Tongue (tissue), 1 donor: ENCODE measurements at regions not wholly inside any gene's neighbourhood (a gene's known extent, or its start where the extent isn't known, plus 50 kb on each side); places are given as distances from the start of the nearest gene placed in this dataset.

Experiments used
- DNase-seq: peaks from one replicate; pipeline ENCODE4 v3.0.0-alpha.2; 2015

DNA sequence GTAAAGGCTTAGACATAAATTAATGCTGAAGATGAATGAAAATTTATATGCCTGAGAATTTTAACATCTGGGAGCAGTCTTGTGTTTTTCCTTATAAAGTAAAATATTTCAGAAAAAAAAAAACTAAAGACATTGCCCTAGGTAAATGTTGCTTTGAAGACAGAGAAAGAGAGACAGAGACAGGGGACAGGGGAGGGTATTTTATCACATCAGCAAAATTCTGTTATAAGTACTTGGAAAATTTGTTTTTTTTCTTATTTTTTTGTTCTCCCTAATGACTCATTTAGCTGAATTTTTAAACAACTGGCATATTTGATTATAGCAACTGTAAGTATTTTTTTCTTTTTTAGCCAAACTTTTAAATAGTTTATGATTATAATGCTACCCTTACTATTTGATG lies 1540.6 kb upstream of the GBE1 start:
- DNase-seq: no peak

GRCh38 chr3:83317605-83318004 lies 1556.2 kb upstream of the GBE1 start:
- no peak for DNase-seq

DNA sequence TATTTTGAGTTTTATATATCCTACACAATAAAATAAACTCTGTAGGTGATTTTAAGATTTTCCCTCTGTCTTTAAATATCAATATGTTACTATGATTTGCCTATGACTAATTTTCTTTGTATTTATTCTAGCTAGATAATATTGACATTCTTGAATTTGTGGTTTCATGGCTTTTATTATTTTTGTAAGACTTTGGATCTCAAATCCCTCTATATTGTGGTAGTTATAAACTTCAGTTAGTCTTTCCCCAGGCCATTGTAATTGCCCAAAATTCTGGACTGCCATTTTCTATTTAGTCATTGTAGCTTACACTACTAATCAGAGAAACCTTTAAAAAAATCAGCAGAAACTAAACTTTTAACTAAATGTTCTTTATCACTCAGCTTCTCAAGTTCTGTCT lies 1559.3 kb upstream of the GBE1 start:
- no peak for DNase-seq

GRCh38 chr3:83321457-83321856 lies 1560.0 kb upstream of the GBE1 start:
- no peak for DNase-seq

DNA sequence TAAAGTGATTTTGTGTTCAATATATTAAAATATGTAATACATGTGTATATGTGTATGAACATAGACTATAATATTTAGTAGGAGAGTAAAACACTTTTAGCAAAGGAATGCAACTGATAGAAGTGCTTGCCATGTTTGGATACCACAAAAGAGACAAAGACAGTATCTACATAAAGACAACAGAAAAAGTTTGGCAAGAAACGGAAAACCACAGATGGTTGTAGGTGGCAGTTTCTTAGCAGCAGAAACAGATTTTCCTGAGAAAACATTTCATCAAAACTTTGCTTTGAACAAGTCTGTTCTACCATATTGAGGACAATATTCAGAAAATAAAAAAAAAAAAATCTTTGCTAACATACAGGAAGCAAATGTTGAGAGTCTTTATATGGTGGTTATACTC lies 1560.4 kb upstream of the GBE1 start:
- no peak for DNase-seq

GRCh38 chr3:83354205-83354604 lies 1592.8 kb upstream of the GBE1 start:
- DNase-seq: no peak

DNA sequence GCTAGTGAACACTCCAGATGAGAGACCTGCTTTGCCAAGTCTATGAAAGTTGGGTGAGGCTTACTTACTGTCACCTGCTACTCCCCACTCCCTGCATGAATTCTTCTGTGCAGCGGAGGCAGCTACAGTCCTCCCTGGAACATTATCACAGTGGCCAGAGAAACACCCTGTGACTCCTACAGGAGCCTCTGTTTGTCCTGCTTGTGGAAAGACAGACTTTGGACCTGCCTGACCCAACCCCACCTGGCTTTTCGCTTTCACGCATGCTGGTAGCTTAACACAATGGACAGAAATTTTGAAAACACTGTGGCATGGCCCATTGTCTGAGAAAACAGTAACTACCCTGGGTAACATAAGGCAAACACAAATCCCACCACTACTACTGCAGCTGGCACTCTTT lies 1565.5 kb upstream of the CADM2 start:
- DNase-seq: no peak

- no peak for DNase-seq
Measured at GRCh38 chr3:83403927-83404326, 1554.9 kb upstream of the CADM2 start.

DNA sequence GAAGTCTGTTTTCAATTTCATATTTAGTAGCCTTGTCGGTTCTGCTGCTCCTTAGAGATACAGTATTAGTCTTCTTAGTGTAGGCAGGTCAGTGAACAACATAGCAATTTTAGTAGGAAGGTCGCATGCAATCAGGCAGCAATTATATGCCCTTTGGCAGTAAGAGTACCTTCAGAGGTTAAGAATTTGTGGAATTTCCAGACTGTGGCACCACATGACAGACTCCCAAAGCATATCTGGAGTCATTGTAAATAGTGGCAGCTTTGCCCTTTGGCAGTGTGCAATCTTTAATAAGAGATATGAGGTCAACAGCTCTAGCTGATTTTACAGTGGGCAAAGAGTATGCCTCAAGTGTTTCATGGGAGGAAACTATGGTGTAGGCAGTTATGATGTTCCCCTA lies 1532.5 kb upstream of the CADM2 start:
- no peak for DNase-seq

DNA sequence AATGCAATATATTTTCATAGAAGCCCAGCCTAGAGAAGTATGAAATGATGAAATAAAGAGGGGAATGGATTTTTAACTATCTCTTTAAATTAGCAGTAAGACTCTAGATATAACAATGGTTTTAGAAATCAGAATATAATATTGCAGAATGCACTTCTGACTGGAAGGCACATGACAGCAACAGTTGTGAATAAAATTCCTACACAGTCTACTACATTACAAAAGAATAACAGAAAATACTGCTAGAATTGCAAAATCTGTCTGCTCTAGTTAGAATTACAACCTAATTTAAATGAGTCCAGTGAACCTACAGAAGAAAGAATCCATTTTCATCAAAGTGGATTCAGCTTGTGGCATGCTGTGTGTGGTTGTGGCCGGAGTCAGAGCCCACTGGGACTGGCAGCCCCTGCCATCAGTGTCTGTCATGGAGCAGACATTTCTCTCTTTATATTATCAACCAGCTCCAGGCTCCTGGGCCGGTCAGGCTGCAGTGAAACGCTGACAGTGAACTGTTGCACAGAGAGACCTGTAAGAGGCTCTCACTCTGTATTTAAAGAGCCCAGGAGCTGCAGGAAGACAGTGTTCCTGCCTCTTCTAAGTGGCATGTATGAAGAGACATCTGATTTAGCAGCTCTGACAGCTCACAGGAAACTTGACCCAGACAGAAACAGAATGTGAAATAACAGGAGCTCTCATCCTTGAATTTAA lies 1523.8 kb upstream of the CADM2 start:
- DNase-seq: peak; percentile 14

DNA sequence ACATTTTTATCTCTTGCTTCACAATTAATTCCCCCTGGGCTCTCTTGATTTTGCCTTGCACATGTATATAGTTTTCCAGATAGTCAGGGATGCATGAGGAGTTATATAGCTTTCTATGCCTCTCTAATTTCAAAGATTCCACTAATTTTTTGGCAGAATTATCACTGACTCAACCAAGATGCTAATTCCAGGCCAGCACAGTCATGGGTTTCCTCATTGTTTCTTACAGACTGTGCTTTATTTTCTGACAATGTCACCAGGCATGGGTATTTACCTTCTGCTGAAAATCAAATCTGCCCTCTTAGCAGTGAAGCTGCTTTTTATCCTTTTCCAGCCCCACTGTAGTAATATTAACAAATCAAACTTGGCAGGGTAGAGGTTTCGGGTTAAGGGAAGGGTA lies 1520.6 kb upstream of the CADM2 start:
- DNase-seq: peak; percentile 37

DNA sequence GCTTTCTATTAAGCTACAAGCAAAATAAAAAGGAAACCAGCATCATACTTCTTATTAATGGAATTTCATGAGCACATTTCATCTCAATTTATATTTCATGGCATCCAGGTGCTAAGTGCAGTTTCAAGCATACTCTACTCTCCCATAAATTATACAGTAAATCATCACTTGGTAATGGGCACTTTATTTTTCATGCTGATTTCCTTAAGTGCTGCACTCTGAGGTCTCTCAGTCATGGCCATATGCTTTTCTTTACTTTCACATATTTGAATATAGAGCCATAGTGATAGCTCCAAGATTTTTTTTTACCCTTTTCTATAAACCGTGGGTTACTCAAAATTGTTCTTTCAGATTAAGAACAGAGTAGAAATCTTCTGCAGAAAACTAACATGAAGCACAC lies 1505.7 kb upstream of the CADM2 start:
- DNase-seq: no peak

DNA sequence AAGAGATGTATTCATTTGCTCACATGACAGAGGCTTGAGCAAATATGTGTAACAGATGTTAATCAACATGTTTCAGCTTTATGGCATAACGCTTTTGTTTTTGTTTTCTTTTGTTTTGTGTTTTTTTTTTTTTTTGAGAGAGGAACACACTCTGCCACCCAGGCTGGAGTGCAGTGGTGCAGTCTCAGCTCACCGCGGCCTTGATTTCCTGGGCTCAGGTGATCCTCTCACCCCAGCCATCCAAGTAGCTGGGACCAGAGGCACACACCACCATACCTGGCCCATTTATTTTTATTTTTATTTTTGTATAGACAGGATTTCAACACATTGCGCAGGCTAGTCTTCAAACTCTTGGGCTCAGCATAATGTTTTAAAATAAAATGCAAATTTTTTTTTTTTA lies 1504.4 kb upstream of the CADM2 start:
- no peak for DNase-seq

DNA sequence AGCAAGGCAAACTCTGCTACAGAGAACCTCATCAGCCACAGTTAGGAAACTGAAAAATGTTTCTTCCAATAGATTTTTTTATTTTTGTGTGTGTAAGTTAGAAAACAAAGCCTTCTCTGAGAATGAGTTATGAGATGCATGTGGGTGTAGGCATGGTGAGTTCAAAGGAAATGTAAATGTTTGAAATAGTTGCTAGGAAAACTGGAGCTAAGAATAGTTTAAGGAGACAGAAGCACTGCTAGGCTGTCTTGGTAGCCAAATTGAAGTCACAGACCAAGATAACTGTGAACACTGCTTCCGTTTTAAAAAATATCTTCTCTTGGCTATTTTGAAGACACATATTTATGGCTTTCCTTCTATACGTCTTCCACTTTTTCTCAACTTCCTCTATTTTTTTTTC lies 1501.2 kb upstream of the CADM2 start:
- DNase-seq: no peak

GRCh38 chr3:83460052-83460451 lies 1498.7 kb upstream of the CADM2 start:
- DNase-seq: peak; percentile 17

GRCh38 chr3:83461411-83461810 lies 1497.4 kb upstream of the CADM2 start:
- DNase-seq: no peak

GRCh38 chr3:83477563-83477962 lies 1481.2 kb upstream of the CADM2 start:
- no peak for DNase-seq

DNA sequence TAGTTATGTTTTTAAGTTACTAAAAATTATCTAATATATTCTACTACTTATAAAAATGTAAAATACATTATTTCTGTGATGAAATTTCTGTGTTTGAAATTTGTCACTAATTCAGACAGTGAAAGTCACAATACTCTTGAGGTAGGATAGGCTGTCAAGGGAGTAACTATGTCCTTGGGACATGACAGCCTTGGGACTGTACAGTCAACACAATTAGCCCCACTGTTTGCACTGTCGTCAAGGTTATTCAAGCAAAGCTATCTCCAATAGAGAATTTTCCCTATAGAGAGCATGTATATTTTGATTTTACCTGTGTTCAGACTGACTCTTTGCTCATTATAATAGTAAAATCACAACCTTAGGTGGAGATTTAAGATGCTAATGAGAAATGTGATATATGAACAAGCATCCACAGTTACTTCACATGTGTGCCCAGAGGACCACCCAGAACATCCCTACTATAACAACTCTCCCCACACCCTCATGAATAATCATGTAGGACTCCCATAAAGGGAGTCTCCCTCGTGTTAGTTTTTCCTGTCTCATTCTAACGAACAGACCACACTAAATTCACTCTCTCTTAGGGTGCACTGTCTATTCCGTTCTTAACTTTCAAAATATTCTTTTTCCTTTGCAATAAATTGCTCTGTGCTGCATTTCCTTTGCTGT lies 1476.3 kb upstream of the CADM2 start:
- DNase-seq: no peak

DNA sequence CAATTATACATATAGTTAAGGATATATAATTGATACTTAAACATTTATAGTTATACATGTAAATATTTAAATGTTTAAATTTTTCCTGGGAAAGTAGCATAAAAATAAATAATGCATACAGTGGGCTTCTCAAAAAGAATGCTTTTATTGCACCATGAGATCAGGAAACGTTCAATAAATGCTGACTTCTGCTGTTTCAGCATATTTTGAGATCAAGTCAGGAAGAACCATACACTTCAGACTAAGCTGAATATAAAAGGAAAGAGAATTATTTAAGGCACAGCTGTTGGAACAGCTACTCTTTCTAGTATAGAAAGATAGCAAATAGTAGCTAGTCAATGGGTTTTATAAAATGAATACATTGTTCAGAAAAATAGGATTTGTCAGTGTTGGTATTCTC lies 1462.3 kb upstream of the CADM2 start:
- DNase-seq: no peak

DNA sequence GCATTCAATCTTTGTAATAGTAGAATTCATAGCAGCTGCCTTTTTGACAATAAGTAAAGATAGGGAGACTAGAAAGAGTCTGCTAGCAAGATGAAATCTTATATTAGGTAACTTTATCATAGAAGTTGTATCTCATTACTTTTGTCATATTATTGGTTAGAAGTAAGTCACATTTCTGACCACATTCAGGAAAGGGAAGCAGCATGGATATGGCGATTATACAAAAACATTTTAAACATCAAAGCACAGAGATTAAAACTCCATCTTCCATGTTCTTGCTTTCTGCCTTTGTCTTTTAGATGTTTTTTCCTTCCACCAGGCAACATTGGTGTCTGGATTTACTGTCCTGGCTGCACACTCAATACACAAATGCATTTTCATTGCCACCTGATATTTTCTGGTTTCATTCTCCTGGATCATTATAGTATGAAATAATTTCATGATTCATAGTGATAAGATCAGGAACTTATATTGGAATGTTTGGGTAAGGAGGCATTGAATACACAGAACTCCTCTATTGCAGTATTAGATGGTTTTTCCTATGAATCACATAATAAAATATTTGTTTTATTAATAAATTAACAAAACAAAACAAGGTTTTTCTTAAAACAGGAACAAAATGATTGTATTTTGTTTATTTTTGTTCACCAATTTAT lies 1460.3 kb upstream of the CADM2 start:
- no peak for DNase-seq

- DNase-seq: no peak
Measured at GRCh38 chr3:83500422-83500821, 1458.4 kb upstream of the CADM2 start.

GRCh38 chr3:83500931-83501330 lies 1457.9 kb upstream of the CADM2 start:
- DNase-seq: no peak

GRCh38 chr3:83513051-83513450 lies 1445.7 kb upstream of the CADM2 start:
- DNase-seq: no peak

DNA sequence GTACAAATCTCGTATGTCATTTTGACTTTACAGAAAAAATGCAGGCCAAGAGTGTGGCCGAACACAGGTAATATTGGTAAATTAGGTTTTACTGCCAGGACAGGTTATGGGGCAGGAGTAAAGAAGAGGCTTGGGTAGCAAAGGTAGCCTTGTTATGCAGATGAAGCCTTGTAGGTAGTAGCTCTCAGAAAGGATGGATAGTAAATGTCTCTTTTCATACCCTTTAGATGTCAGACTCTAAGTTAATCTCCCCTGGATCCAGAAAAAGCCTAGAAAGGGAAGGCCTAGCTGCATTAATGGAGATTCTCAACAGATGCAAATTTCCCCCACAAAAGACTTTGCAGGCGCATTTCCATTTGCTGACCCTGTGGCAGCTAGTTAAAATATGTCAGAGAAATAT lies 1445.1 kb upstream of the CADM2 start:
- no peak for DNase-seq
